ENCODE measurements at regions not wholly inside any gene's neighbourhood (a gene's known extent, or its start where the extent isn't known, plus 50 kb on each side); places are given as distances from the start of the nearest gene placed in this dataset.

- no peak for DNase-seq
These were observed 159.0 kb downstream of the LRIG3 start for GRCh38 chr12:58761308-58761707.

- DNase-seq = no peak
These were observed 156.0 kb downstream of the LRIG3 start for GRCh38 chr12:58764100-58764953.

GRCh38 chr12:58765076-58765475 lies 155.2 kb downstream of the LRIG3 start:
- no peak for DNase-seq

- DNase-seq = no peak
These were observed 154.4 kb downstream of the LRIG3 start for GRCh38 chr12:58765653-58766512.

GRCh38 chr12:58766513-58766870 lies 153.8 kb downstream of the LRIG3 start:
- no peak for DNase-seq

GRCh38 chr12:58767496-58767895 lies 152.8 kb downstream of the LRIG3 start:
- no peak for DNase-seq

- no peak for DNase-seq
These were observed 146.3 kb downstream of the LRIG3 start for GRCh38 chr12:58773986-58774385.

GRCh38 chr12:58774731-58775130 lies 145.6 kb downstream of the LRIG3 start:
- no peak for DNase-seq

- no peak for DNase-seq
These were observed 144.9 kb downstream of the LRIG3 start for GRCh38 chr12:58775396-58775795.

GRCh38 chr12:58776144-58776543 lies 144.2 kb downstream of the LRIG3 start:
- DNase-seq = no peak

- no peak for DNase-seq
These were observed 142.5 kb downstream of the LRIG3 start for GRCh38 chr12:58777815-58778214.

- no peak for DNase-seq
These were observed 138.7 kb downstream of the LRIG3 start for GRCh38 chr12:58781609-58782008.

GRCh38 chr12:58787021-58787760 lies 133.1 kb downstream of the LRIG3 start:
- DNase-seq = no peak

- DNase-seq = no peak
These were observed 125.4 kb downstream of the LRIG3 start for GRCh38 chr12:58794859-58795258.

GRCh38 chr12:58795825-58796224 lies 124.5 kb downstream of the LRIG3 start:
- DNase-seq = no peak

GRCh38 chr12:58801986-58802385 lies 118.3 kb downstream of the LRIG3 start:
- DNase-seq = no peak

- no peak for DNase-seq
These were observed 116.4 kb downstream of the LRIG3 start for GRCh38 chr12:58803908-58804307.

GRCh38 chr12:58804749-58805148 lies 115.6 kb downstream of the LRIG3 start:
- DNase-seq = no peak

GRCh38 chr12:58809064-58809607 lies 111.2 kb downstream of the LRIG3 start:
- DNase-seq = no peak

- DNase-seq = no peak
These were observed 109.0 kb downstream of the LRIG3 start for GRCh38 chr12:58811346-58811745.

GRCh38 chr12:58812214-58812613 lies 108.1 kb downstream of the LRIG3 start:
- DNase-seq = no peak

GRCh38 chr12:58814036-58814435 lies 106.3 kb downstream of the LRIG3 start:
- no peak for DNase-seq

- DNase-seq = no peak
These were observed 105.1 kb downstream of the LRIG3 start for GRCh38 chr12:58815235-58815634.
